ENCODE measurements at regions not wholly inside any gene's neighbourhood (a gene's known extent, or its start where the extent isn't known, plus 50 kb on each side); places are given as distances from the start of the nearest gene placed in this dataset.

DNA sequence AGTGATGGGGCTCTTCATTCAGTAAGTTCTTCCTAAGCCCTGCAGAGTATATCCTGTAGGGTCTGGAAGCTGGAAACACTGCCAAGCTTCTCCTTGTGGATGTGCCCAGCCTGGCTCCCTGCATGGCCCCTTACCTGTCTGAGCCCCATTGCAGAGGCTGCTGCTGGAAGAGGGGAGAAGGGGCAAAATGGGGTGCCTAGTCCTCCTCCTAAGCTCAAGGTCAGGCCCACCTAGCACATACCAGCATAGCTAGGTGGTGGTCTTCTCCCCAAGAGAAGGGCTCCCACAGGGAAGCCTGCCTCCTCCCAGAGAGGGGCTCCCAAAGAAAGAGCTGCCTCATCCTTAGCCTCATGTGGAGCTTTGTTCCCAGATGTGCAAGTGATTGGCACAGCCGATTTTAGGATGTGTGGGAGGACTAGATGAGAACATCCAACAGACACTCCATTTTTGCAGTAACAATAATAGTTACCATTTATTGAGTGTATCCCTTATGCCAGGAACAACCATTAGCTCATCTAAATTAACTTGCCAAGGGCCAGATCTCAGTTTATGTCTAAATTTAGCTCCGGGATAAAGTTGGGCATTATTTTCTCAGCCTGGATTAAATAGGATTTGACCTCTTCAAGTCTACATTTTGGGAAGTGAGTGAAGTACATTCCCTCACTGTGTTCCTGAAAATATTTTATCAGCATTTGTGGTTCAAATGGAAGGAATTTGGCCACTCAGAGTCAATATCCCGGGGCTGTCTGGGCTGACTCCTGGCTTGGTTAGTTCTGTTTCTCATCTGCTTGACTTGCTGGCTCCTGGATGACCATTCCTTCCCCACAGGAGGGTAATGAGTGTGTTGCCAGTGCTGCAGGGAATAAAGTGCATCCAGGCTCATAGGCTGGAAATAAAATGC lies 291.1 kb upstream of the ROPN1 start:
- ChIA-PET CTCF (interaction anchor here (1.0 to 1.4 kb wide), 4 partner anchors 268 to 630 kb away, joined by 3 to 5 read pairs (median 3); no protein-coding TSS in a partner anchor), POLR2A (no interaction called here)
- TF ChIP-seq, protein P1, sequence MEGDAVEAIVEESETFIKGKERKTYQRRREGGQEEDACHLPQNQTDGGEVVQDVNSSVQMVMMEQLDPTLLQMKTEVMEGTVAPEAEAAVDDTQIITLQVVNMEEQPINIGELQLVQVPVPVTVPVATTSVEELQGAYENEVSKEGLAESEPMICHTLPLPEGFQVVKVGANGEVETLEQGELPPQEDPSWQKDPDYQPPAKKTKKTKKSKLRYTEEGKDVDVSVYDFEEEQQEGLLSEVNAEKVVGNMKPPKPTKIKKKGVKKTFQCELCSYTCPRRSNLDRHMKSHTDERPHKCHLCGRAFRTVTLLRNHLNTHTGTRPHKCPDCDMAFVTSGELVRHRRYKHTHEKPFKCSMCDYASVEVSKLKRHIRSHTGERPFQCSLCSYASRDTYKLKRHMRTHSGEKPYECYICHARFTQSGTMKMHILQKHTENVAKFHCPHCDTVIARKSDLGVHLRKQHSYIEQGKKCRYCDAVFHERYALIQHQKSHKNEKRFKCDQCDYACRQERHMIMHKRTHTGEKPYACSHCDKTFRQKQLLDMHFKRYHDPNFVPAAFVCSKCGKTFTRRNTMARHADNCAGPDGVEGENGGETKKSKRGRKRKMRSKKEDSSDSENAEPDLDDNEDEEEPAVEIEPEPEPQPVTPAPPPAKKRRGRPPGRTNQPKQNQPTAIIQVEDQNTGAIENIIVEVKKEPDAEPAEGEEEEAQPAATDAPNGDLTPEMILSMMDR (IDR thresholded peaks at IDR 0.05; ENCODE audit: control extremely low read depth, extremely low read depth, low read depth, missing control alignments): no peak
- no peak for DNase-seq (ENCODE audit: extremely low spot score)

DNA sequence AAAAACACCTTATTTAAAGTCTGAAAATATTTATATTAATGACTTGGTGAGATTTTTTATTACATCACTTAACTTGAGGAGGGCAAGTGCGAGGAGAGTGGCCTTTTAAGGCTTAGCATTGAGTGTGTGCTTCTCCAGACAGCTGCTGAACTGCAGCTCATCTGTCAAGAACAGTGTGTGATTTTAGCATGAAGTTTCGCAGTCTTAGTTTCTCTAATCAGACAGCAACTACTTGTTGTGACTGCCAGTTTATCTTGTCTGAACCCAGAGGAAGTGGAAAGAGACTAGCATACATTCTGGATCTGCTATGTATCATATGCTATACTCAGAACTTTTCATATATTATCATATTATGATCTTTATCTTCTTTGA lies 291.7 kb upstream of the ROPN1 start:
- DNase-seq (ENCODE audit: extremely low spot score): no peak
- ChIA-PET POLR2A (no interaction called here), CTCF (interaction anchor here (1.0 kb wide), 1 partner anchor 560 kb away, joined by 3 read pairs; no protein-coding TSS in a partner anchor)
- TF ChIP-seq, protein P1 (IDR thresholded peaks at IDR 0.05; ENCODE audit: control extremely low read depth, extremely low read depth, low read depth, missing control alignments): no peak

DNA sequence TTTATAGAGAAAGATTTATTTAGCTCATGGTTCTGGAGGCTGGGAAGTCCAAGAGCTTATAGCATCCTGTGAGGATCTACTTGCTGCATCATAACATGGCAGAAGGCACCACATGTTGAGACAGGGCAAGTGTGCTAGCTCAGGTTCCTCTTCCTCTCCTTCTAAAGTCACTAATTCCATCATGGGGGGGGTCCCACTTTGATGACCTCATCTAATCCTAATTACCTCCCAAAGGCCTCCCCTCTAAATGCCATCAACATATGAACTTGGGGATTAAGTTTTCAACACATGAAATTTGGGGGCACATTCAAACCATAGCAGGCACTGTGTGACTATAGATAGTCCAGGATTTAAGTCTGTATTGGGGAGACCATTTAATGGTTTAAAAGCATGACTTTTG lies 297.1 kb upstream of the ROPN1 start:
- TF ChIP-seq, protein P1 (IDR thresholded peaks at IDR 0.05; ENCODE audit: control extremely low read depth, extremely low read depth, low read depth, missing control alignments): no peak
- POLR2A ChIA-PET: no interaction called here
- DNase-seq (ENCODE audit: extremely low spot score): no peak
- CTCF ChIA-PET: no interaction called here

DNA sequence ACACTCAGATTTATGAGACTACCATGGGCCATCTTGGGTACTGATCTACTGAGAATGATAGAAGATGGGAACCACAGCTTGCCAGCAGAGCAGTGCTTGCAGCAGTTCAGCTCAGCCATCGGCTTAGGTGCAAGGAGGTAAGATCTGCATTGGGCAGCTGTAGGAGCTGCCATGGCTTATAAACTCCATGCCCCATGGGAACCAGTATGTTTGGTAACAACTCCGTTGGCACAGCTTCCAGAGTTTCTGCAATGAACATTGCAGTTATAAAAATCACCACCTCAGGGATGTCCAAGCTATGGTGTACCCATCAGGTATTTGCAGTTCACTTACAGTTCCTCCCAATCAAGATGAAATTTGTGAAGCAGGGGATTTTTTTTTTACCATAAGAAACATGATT lies 299.1 kb upstream of the ROPN1 start:
- TF ChIP-seq, protein P1 (IDR thresholded peaks at IDR 0.05; ENCODE audit: control extremely low read depth, extremely low read depth, low read depth, missing control alignments): no peak
- POLR2A ChIA-PET: no interaction called here
- DNase-seq (ENCODE audit: extremely low spot score): no peak

DNA sequence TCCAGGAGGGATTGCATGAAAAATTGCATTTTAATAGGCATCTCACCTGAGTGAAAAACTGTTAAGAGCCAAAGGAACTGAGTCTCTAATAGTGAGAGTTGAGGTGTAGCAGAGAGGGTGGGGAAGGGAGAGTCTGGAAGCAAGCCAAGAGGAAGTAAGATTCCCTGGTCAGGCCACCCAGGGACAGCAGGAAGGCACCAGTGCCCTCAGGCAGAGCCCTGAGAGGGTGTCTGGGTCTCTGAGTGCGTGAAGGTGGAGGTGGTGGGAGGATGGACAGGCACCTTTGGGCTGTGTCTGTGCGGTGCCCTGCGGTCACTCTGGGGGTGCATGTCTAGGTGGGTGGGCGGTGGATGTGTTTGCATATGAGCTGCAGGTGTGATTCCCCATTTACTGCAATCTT lies 300.4 kb upstream of the ROPN1 start:
- ChIA-PET POLR2A (no interaction called here), CTCF (no interaction called here)
- no peak for DNase-seq (ENCODE audit: extremely low spot score)

More for the DNA sequence above, 299.1 kb upstream of the ROPN1 start:
- CTCF ChIA-PET: interaction anchor here (0.7 to 1.1 kb wide), 2 partner anchors 8 to 10 kb away, joined by 3 read pairs; no protein-coding TSS in a partner anchor

DNA sequence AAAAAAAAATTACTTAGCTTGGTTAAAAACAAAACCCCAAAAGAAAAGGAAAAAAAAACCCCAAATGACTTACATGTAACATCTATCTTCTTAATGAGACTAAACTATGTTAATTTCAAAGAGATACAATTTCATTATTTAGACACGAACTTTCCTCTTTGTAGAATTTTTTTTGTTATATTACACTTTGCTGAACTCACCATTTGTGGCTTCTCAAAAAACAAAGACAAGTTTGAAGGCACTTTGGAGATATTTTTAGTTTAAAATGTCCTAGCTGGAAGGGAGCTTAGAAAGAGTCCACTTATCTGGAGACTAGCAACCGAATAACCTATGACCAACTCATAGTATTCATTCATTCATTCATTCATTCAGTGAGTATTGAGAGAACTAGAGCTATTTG lies 301.7 kb upstream of the ROPN1 start:
- ChIA-PET POLR2A (no interaction called here), CTCF (interaction anchor here (0.7 kb wide), 1 partner anchor 257 kb away, joined by 3 read pairs; no protein-coding TSS in a partner anchor)
- DNase-seq (ENCODE audit: extremely low spot score): no peak
- TF ChIP-seq, protein P1 (IDR thresholded peaks at IDR 0.05; ENCODE audit: control extremely low read depth, extremely low read depth, low read depth, missing control alignments): no peak

More for the DNA sequence above, 300.4 kb upstream of the ROPN1 start:
- TF ChIP-seq, protein P1 (IDR thresholded peaks at IDR 0.05; ENCODE audit: control extremely low read depth, extremely low read depth, low read depth, missing control alignments): no peak

Measured in GM10248 (cell line).